CD4-positive, alpha-beta T cell treated with Interleukin-2 at 100 ng/mL for 4 hours (primary cell): ENCODE measurements at regions not wholly inside any gene's neighbourhood (a gene's known extent, or its start where the extent isn't known, plus 50 kb on each side); places are given as distances from the start of the nearest gene placed in this dataset.

ENCODE experiments used
- DNase-seq: peaks from one replicate; pipeline ENCODE4 v3.0.0-alpha.2; 2020; ENCODE audit warnings: low spot score

- no peak for DNase-seq
Measured at GRCh38 chr11:116413301-116414242, 359.2 kb downstream of the BUD13 start.

- no peak for DNase-seq
Measured at GRCh38 chr11:116412118-116412889, 360.5 kb downstream of the BUD13 start.

GRCh38 chr11:116409238-116409637, 363.5 kb downstream of the BUD13 start:
- DNase-seq: no peak

DNA sequence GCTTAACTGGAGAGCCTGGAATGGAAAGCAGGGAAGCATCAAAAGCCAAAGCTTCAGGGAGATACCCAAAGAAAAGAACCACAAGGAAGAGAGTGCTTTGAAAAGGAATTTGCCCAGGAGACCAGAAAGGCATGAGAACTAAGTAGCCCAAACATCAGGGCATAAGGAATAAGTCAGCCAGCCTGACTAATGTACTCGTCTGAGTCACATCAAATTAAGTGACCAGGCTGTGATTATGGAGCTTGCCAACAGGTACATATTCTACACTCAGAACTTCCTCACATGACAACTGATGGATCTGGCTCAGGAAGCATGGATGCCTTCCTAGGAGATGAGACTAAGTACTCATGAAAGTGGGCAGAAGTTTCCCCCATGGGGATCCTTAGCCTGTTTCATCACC, 366.7 kb downstream of the BUD13 start:
- DNase-seq: no peak

GRCh38 chr11:116404462-116404798, 368.4 kb downstream of the BUD13 start:
- DNase-seq: no peak

GRCh38 chr11:116403794-116404461, 368.9 kb downstream of the BUD13 start:
- DNase-seq: no peak

GRCh38 chr11:116400081-116400480, 372.7 kb downstream of the BUD13 start:
- no peak for DNase-seq

DNA sequence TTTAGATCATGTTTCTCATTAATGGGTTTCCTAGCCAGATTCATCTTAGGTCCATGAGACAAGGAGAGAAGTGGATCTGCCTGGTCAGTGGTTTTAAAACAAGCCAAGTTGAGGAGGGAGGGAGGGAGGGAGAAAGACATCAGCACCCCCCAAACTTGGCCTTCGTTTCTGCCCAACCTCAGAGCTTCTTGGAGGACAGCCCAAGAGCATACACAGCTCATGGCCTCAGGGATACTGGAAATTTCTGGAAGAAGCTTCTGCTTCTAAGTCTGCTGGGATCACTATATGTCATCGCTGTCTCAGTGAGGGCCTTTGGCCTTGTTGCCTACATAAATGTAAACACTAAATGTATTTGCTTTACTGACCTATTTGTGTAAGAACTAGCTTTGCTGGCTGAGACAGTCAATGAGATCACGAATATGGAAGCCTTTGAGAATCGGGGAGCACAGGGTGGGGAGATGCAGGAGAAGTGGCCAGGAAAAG, 375.1 kb downstream of the BUD13 start:
- no peak for DNase-seq

DNA sequence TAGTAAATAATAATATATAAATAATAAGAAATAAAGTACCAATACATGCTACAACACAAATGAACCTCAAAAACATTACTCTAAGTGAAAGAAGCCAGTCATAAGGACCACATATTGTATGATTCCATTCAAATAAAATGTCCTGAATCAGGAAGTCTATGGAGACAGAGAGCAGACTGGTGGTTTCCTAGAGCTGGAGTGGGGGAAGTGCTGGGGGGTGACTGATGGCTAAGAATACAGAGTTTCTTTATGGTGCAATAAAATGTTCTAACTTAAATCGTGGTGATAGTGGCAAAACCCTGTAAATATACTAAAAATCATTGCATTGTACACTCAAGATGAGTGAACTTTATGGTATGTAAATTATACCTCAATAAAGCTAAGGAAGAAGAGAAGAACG, 376.5 kb downstream of the BUD13 start:
- DNase-seq: no peak

DNA sequence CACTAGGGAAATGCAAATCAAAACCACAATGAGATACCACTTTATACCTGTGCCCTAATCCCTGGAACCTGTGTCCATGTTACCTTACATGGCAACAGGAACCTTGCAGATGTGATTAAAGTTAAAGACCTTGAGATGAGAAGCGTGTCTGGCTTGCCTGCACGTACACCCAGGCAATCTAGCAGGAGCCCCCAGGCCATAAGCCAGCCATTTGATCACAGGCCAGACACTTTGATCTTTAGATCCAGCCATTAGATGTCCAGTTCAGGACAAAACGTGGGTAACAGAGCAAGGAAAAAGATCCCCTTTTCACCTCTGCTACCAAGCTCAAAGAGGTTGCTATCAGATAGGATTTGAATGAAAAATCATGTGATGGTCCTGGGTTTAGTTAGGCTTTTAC, 378.8 kb downstream of the BUD13 start:
- no peak for DNase-seq

DNA sequence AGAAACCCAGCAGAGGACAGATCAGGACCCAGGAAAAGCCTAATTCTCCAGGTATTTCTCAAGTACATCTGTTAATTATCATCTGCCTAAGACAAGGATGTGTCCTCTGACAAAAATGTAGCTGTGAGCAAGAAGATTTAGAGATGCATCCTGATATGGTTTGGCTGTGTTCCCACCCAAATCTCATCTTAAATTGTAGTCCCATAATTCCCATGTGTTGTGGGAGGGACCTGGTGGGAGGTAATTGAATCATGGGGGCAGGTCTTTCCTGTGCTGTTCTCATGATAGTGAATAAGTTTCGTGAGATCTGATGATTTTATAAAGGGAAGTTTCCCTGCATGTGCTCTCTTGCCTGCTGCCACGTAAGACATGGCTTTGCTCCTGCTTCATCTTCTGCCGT, 381.8 kb downstream of the BUD13 start:
- DNase-seq: no peak

- DNase-seq: no peak
Measured at GRCh38 chr11:116388146-116388545, 384.6 kb downstream of the BUD13 start.

GRCh38 chr11:116387641-116388040, 385.1 kb downstream of the BUD13 start:
- no peak for DNase-seq

DNA sequence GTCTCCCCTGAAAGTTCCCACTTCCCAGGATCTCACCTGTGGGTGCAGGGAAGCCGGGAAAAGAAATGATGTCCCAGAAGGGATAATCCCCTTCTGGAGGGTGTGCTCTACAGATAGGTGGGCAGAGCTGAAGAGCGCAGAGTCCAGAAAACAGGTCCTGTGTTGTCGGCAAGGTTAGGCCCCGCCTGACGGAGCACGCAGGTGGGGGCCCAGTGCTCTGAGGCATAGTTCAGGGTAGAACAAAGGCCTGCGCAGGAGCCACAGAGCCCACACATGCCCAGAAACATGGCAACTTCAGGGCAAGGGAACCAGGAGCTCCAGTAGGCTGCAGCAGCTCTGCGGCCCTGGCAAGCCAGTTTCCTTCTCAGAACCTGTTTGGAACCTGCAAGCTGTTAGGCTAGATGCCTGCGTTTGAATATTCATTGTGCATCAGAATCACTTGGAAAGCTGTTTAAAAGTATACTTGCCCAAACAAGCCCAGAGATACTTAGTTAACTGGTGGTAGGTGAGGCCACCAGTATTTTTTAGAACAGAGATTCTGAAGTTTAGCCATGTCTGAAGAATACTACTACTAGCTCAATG, 386.6 kb downstream of the BUD13 start:
- DNase-seq: no peak

DNA sequence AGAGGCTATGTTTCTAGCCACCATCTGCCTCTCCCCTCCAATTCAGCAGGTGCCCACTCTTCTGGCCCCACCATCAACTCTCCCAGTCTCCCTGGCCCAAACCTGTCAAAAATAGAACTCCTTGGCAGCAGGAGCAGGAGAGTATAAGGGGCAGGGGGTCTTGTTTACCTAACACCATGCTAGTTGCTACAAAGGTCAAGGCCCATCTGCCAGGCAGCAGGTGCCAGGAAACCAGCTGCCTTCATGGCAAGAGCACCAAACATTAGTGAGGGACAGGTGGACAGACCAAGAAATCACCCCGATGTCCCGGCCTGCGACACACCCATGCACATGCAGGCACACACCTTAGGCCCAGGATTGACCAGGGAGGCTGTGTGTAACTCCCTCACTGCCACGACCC, 387.9 kb downstream of the BUD13 start:
- DNase-seq: no peak

DNA sequence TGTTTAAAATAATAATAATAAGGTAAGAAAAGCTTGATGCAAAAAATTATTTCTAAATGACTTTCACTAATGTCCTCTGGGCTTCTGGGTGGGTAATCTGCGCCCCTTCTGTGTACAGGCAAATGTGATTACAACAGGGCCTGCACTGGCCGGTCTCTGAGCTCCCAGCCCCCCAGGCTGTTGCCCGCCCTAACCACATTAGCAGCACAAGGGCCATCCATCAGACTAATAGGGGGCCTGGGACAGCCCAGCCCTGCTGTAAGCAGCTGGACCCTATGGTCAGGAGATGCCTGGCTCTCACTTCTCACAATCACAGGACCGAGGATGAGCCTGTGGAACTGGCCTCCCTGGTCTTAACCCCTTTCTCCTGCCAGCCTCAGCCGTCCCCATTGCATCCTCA, 388.4 kb downstream of the BUD13 start:
- DNase-seq: no peak

DNA sequence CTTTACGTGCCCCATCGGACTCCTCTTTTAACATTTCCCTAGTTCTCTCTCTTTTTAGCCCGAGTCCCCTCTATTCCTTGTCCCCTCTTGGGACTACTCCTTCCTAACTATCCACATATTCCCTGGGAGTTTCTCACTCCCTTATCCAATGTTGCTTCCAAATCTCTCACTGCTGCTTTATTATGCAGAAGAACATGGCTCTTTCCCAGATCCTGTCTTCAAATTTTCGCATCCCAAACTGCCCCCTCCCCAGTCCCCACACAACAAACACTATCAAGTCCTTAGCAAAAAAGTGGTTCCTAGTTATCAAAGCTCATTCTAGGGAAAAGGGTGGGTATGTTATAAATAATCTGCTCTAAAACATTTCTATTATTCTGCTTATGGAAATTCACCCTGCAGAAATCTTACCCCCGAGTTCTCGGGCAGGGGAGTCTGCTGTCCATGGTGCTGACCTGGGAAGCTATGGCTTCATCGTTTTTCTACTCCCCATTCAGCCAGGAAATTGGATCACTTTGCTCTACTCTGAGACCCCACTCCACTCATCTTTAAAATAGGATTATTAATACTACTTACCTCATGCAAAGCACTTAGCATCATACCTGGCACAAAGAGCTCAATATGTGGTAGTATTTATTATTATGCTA, 393.5 kb downstream of the BUD13 start:
- DNase-seq: no peak

DNA sequence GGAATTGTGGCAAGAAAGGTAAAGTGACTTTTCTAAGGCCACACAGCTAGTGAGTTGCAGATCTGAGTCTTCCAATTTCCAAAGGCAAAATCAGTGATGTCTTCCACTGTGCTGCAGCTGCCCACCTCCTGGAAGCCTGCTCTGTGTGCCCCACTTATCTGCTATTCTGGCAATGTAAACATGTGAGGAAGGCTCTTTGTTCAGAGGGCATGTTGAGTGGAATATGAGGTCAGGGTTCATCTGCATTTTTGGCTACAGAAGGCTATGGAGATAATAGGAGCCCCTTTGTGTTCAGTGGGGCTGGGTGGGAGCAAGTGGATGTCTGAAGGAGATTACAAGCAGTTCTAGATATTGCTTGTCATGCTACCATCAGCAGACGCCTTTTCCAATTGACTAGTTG, 396.2 kb downstream of the BUD13 start:
- no peak for DNase-seq

DNA sequence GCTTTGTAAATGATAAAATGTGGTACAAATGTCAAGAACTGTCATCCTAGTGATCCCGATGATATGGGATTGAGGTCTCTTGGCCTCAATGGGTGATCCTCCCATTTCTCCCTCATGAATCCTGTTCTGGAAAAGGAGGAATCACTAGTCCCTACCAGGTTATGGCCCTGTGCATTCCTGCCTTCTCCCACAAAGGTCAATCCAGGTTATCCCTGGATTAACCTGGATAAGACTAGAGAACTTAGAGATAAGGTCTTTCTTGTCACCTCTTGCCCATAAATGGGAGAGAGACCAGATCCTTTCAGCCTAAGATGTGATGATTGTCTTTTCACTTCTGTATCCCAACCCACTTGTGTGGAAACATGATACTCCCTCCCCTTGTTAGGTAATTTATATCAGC, 396.7 kb downstream of the BUD13 start:
- DNase-seq: no peak

GRCh38 chr11:116375221-116375620, 397.6 kb downstream of the BUD13 start:
- no peak for DNase-seq

GRCh38 chr11:116374085-116374484, 398.7 kb downstream of the BUD13 start:
- no peak for DNase-seq
